Endothelial cell of umbilical vein (primary cell): ENCODE measurements at regions not wholly inside any gene's neighbourhood (a gene's known extent, or its start where the extent isn't known, plus 50 kb on each side); places are given as distances from the start of the nearest gene placed in this dataset.

Experiments
- BruUV-seq: library from RNA; stranded (reverse); fragments of 400-500 nt; replicated peaks from 2 replicates; lab custom pipeline; 2021; lab: Mats Ljungman, UMichigan
- CTCF ChIA-PET: fragments of 300-600, 350-600 bp; sonication (Branson Sonifier 250); formaldehyde crosslinking; loops from one replicate; lab custom pipeline; 2021; ENCODE audit warnings: antibody characterized with exemption, inconsistent platforms; lab: Charles Lee
- POLR2A ChIA-PET: fragments of 300-600, 350-600 bp; sonication (Branson Sonifier 250); formaldehyde crosslinking; loops from one replicate; lab custom pipeline; 2021; ENCODE audit warnings: antibody characterized with exemption, inconsistent platforms; lab: Charles Lee
- DNase-seq: peaks from one replicate; pipeline ENCODE4 v3.0.0-alpha.2; 2011; ENCODE audit warnings: low read depth, low spot score
- FAIRE-seq: peaks from 2 replicates; lab custom pipeline; 2011; peaks lifted over from hg19 to GRCh38; lab: Jason Lieb, UNC
- H2AFZ ChIP-seq: 2 replicates; pipeline ENCODE4 v1.6.0; 2012; ENCODE audit warnings: low read depth, low read length, control low read depth, inconsistent platforms
- H3K27ac ChIP-seq: 2 replicates; pipeline ENCODE4 v1.5.1; 2011; ENCODE audit warnings: low read depth, mild to moderate bottlenecking, control low read depth, low read length, moderate library complexity; ENCODE audit not compliant: insufficient read depth
- H3K27me3 ChIP-seq, 2 experiments: 2 replicates each; pipeline versions ENCODE4 v1.6.0 to v1.6.1; 2011; ENCODE audit warnings: low read length in 2 of 2, mixed read lengths in 1 of 2; ENCODE audit not compliant: control insufficient read depth in 2 of 2, insufficient read depth in 2 of 2
- H3K36me3 ChIP-seq, 2 experiments: 2 replicates in 1 of 2; 3 replicates in 1 of 2; pipeline ENCODE4 v1.5.1; 2011; ENCODE audit warnings: low read length in 2 of 2, mild to moderate bottlenecking in 1 of 2, moderate library complexity in 1 of 2; ENCODE audit not compliant: control insufficient read depth in 2 of 2, insufficient read depth in 2 of 2; ENCODE audit errors: extremely low read depth in 1 of 2
- H3K4me1 ChIP-seq: 3 replicates; pipeline ENCODE4 v1.5.1; 2011; ENCODE audit warnings: mild to moderate bottlenecking, low read length; ENCODE audit not compliant: control insufficient read depth, insufficient read depth; ENCODE audit errors: extremely low read depth
- H3K4me2 ChIP-seq: 2 replicates; pipeline ENCODE4 v1.6.1; 2011; ENCODE audit warnings: low read length, control low read depth, mixed read lengths; ENCODE audit not compliant: insufficient read depth
- H3K4me3 ChIP-seq, 3 experiments: fragments of 200-600 bp in 1 of 3; sonication (generic), shearing (Covaris generic) in 1 of 3; replicated peaks in 1 of 3; 2 replicates each; pipeline ENCODE4 v1.5.1; 2011 to 2016; ENCODE audit warnings: control low read depth in 3 of 3, low read length in 3 of 3, mild to moderate bottlenecking in 2 of 3, inconsistent platforms in 1 of 3, low read depth in 1 of 3, moderate library complexity in 1 of 3; ENCODE audit not compliant: insufficient read depth in 1 of 3
- H3K79me2 ChIP-seq: 2 replicates; pipeline ENCODE4 v1.6.0; 2012; ENCODE audit warnings: low read length, inconsistent platforms; ENCODE audit not compliant: control insufficient read depth, insufficient read depth
- H3K9ac ChIP-seq: replicated peaks from 2 replicates; pipeline ENCODE3; 2011; ENCODE audit warnings: low read length, control low read depth; ENCODE audit not compliant: insufficient read depth; ENCODE audit errors: extremely low read depth
- H3K9me1 ChIP-seq: replicated peaks from 3 replicates; pipeline ENCODE4 v1.6.0; 2011; ENCODE audit warnings: mild to moderate bottlenecking, low read length; ENCODE audit not compliant: control insufficient read depth, insufficient read depth; ENCODE audit errors: extremely low read depth
- H3K9me3 ChIP-seq: replicated peaks from 2 replicates; pipeline ENCODE4 v1.5.1; 2012; ENCODE audit warnings: low read length, inconsistent platforms; ENCODE audit not compliant: control insufficient read depth, insufficient read depth
- H4K20me1 ChIP-seq: replicated peaks from 2 replicates; pipeline ENCODE3; 2011; ENCODE audit warnings: mild to moderate bottlenecking, low read length; ENCODE audit not compliant: control insufficient read depth, insufficient read depth; ENCODE audit errors: extremely low read depth
- EZH2 ChIP-seq: IDR thresholded peaks from 2 replicates; pipeline ENCODE4 v1.6.1; 2012; ENCODE audit warnings: borderline replicate concordance, low read depth, mild to moderate bottlenecking, moderate library complexity, low read length, inconsistent platforms; ENCODE audit not compliant: severe bottlenecking
- FOS ChIP-seq: IDR thresholded peaks from 2 replicates; pipeline ENCODE4 v1.6.1; 2011; ENCODE audit warnings: mild to moderate bottlenecking, low read length, moderate library complexity, borderline replicate concordance; ENCODE audit not compliant: insufficient read depth
- GATA2 ChIP-seq: IDR thresholded peaks from 2 replicates; pipeline ENCODE4 v1.7.0; 2011; ENCODE audit warnings: low read depth, mild to moderate bottlenecking, moderate library complexity, mixed read lengths, low read length; ENCODE audit not compliant: insufficient read length, insufficient read depth
- JUN ChIP-seq: IDR thresholded peaks from 2 replicates; pipeline ENCODE4 v1.6.1; 2011; ENCODE audit warnings: borderline replicate concordance, low read depth; ENCODE audit not compliant: insufficient read length, insufficient read depth
- MYC ChIP-seq: IDR thresholded peaks from one replicate; pipeline ENCODE4 v1.6.1; 2011; ENCODE audit warnings: mild to moderate bottlenecking, low read depth, low read length
- POLR2A ChIP-seq: IDR thresholded peaks from 2 replicates; pipeline ENCODE4 v1.6.1; 2012; ENCODE audit warnings: low read depth, mild to moderate bottlenecking, control low read depth, low read length
- POLR2AphosphoS5 ChIP-seq: IDR thresholded peaks from 2 replicates; pipeline ENCODE4 v1.6.1; 2012; ENCODE audit warnings: low read depth, mild to moderate bottlenecking, control low read depth, low read length, moderate library complexity; ENCODE audit not compliant: insufficient read depth
- dilution Hi-C: fragments of 300-500 bp; cut with MboI; formaldehyde crosslinking; loops from one replicate; pipeline ENCODE4 v1.15.0; 2019; ENCODE audit warnings: low sequenced_read_pairs; ENCODE audit not compliant: extremely low pct_ligation_motif_present
- intact Hi-C: fragments of 100-400 bp; cut with micrococcal nuclease; formaldehyde crosslinking; loops from one replicate; pipeline ENCODE4 v1.10.0; 2022
- TF ChIP-seq, protein P1 (sequence below), 2 donors: IDR thresholded peaks; 1 replicate in 1 of 2; 2 replicates in 1 of 2; pipeline ENCODE4 v1.5.1; 2011; ENCODE audit warnings: low read length in 2 of 2, mild to moderate bottlenecking in 2 of 2, moderate library complexity in 2 of 2, control low read depth in 1 of 2, inconsistent platforms in 1 of 2, low read depth in 1 of 2; ENCODE audit not compliant: insufficient read depth in 1 of 2; ENCODE audit errors: extremely low read depth in 1 of 2
- TF ChIP-seq, protein P2 (sequence below): IDR thresholded peaks from 2 replicates; pipeline ENCODE4 v1.6.1; 2011; ENCODE audit not compliant: insufficient read depth, insufficient read length

GRCh38 chr14:32027255-32027939 lies 49.7 kb upstream of the ARHGAP5 start:
- no peaks in the 10 kb centered on the region for H3K9me1 ChIP-seq
- H2AFZ ChIP-seq: no peak overlapping the region
- H4K20me1 ChIP-seq: no peaks in the 10 kb centered on the region
- no peaks in the 10 kb centered on the region for H3K4me1 ChIP-seq
- no peak for FAIRE-seq
- TF ChIP-seq, protein P1, sequence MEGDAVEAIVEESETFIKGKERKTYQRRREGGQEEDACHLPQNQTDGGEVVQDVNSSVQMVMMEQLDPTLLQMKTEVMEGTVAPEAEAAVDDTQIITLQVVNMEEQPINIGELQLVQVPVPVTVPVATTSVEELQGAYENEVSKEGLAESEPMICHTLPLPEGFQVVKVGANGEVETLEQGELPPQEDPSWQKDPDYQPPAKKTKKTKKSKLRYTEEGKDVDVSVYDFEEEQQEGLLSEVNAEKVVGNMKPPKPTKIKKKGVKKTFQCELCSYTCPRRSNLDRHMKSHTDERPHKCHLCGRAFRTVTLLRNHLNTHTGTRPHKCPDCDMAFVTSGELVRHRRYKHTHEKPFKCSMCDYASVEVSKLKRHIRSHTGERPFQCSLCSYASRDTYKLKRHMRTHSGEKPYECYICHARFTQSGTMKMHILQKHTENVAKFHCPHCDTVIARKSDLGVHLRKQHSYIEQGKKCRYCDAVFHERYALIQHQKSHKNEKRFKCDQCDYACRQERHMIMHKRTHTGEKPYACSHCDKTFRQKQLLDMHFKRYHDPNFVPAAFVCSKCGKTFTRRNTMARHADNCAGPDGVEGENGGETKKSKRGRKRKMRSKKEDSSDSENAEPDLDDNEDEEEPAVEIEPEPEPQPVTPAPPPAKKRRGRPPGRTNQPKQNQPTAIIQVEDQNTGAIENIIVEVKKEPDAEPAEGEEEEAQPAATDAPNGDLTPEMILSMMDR (IDR thresholded peaks at IDR 0.05; ENCODE audit: extremely low read depth in 1 of 2, insufficient read depth in 1 of 2, low read depth in 1 of 2, low read length in 2 of 2): no peak
- TF ChIP-seq MYC: no peak
- no peak for TF ChIP-seq FOS
- TF ChIP-seq JUN: no peak
- no peak for TF ChIP-seq POLR2A
- no peak for TF ChIP-seq EZH2
- TF ChIP-seq POLR2AphosphoS5: no peak
- TF ChIP-seq, protein P2, sequence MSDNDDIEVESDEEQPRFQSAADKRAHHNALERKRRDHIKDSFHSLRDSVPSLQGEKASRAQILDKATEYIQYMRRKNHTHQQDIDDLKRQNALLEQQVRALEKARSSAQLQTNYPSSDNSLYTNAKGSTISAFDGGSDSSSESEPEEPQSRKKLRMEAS: no peak
- TF ChIP-seq GATA2: no peak
- ChIA-PET POLR2A (no interaction called here), CTCF (no interaction called here)
- DNase-seq: no peak
- no TSS peak for BruUV-seq
- dilution Hi-C loops (no loop called here), intact Hi-C loops (no loop called here)
- no peak overlapping the region for H3K9ac ChIP-seq
- H3K79me2 ChIP-seq: no peaks in the 10 kb centered on the region
- H3K27me3 ChIP-seq: peaks cover 0 to 1% of the 10 kb centered on the region in 2 experiments
- H3K4me2 ChIP-seq: no peak overlapping the region
- no peak overlapping the region for H3K27ac ChIP-seq
- H3K36me3 ChIP-seq: no peaks in the 10 kb centered on the region
- H3K4me3 ChIP-seq: no peak overlapping the region
- H3K9me3 ChIP-seq: no peaks in the 10 kb centered on the region
